Endothelial cell of hepatic sinusoid (primary cell): ENCODE measurements at regions not wholly inside any gene's neighbourhood (a gene's known extent, or its start where the extent isn't known, plus 50 kb on each side); places are given as distances from the start of the nearest gene placed in this dataset.

ENCODE experiments used
- in situ Hi-C: cut with HindIII; loops from 2 replicates; pipeline ENCODE4 v1.10.0; 2017; ENCODE audit warnings: low sequenced_read_pairs

DNA sequence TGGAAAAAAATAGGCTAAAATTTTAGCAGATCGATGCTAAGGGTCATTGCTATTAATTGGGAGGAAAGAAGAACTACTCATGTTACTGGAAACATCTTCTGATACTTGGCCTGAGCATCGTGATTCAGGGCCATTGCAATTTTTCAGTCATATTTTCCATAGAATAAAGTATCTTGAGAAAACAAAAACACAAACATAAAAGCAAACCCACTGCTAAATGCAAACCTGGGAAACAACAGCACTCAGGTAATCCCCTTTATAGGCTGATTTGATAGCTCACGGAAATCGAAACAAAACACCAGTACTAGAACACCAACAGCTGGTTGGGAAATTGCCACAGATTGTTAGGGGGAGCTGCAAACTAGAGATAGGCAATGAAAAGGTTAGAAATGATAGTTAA lies 172.9 kb upstream of the ESRRG start:
- in situ Hi-C loops, result no loop called here

GRCh38 chr1:216894494-216894893 lies 171.3 kb upstream of the ESRRG start:
- in situ Hi-C loops, result no loop called here

- in situ Hi-C loops, result no loop called here
These were observed 169.4 kb upstream of the ESRRG start for GRCh38 chr1:216892581-216893160.

- in situ Hi-C loops, result no loop called here
These were observed 167.6 kb upstream of the ESRRG start for GRCh38 chr1:216890871-216891270.

- in situ Hi-C loops, result no loop called here
These were observed 165.5 kb upstream of the ESRRG start for GRCh38 chr1:216888731-216889130.

DNA sequence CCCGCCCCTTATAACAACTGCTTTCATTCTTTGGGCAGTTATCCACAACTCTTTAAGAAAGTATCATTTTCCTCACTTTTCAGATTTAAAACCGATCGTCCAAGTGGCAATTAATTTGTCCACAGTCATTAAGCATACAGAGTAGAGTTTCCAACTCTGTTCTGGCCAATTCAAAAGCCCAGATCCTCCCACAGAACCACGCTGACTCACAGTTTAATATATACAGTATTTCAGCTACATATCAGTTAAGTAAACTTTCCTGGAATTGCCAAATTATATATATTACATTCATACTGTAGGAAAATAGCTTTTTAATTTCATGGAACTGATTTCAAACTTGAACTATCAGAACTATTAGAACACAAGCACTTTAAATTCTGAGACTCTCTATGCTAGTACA lies 163.8 kb upstream of the ESRRG start:
- in situ Hi-C loops, result no loop called here

- in situ Hi-C loops, result loop anchor here (5.0 kb wide), 2 partner anchors 47 to 102 kb away; no protein-coding TSS in a partner anchor
These were observed 161.5 kb upstream of the ESRRG start for GRCh38 chr1:216884614-216885229.

DNA sequence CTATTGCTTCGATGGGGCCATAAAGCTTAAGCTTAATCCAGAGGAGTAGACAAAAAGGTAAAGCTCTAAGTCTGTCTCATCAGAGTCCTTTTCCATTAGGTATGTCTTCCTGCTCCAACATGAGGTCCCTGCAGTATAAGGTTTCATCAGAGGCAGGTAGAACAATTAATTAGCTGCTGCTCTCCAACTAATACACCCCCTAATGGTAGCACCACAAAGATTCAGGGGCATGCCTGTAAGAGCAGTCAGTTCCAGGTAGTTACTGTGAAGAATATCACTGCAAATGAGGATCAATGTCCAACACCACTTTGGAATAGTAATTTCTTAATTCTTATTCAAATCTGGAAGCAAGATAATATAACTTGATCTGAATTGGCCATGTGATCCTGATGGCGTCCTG lies 160.3 kb upstream of the ESRRG start:
- in situ Hi-C loops, result loop anchor here (5.0 kb wide), 2 partner anchors 46 to 101 kb away; no protein-coding TSS in a partner anchor

GRCh38 chr1:216881695-216882094 lies 158.5 kb upstream of the ESRRG start:
- in situ Hi-C loops, result loop anchor here (5.0 kb wide), 2 partner anchors 44 to 99 kb away; no protein-coding TSS in a partner anchor

- in situ Hi-C loops, result no loop called here
These were observed 143.5 kb upstream of the ESRRG start for GRCh38 chr1:216866714-216867113.

DNA sequence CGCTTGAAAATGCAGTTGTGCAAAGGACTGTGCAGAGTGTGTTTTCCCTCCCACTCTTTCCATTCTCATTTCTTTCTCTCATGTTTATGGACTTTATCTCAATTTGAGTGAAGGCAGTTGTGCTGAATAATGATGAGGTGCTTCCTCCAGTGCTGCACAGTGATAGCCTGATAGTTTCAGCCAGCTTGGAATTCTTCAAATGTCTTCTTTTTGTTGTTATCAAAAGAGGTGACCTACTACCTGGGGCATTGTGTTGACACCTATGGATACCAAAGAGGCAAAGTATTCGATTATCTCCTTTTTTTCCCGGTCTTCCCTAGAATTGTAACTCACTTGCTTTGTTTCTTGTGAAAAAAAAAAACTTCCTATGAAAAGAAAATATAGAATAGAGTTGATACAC lies 132.6 kb upstream of the ESRRG start:
- in situ Hi-C loops, result no loop called here

DNA sequence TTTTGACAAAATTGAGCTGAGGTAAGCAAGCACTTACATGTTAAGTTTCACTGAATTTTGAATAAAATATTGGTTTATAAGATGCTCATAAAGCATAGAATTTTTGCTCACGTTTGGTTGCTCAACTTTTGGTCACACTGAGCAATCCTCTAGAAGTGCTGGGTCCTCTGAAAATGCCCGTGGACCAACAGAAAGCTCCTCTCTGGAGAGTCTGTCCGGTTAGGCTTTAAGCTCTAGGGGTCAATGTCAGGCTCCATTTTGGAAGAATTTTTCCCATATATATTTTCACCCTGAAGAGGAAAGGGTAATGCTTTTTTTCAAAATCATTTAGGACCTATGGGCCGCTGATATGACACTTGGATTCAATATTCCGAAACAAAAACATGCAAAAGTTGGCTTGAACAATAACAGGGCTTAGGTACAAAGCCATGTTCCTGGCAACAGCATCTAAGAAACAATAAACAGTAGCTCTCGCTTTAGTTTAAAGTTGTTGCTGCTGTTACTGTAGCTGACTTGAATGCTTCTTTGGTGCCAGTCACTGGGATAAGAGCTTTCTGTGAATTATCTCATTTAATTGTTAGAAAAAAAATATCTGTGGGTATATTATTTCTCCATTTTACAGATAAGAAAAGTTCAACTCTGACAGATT lies 131.7 kb upstream of the ESRRG start:
- in situ Hi-C loops, result no loop called here

- in situ Hi-C loops, result no loop called here
These were observed 127.8 kb upstream of the ESRRG start for GRCh38 chr1:216851073-216851472.

GRCh38 chr1:216849146-216849545 lies 125.9 kb upstream of the ESRRG start:
- in situ Hi-C loops, result no loop called here

- in situ Hi-C loops, result no loop called here
These were observed 124.3 kb upstream of the ESRRG start for GRCh38 chr1:216847397-216848036.

- in situ Hi-C loops, result no loop called here
These were observed 123.1 kb upstream of the ESRRG start for GRCh38 chr1:216846339-216846738.

- in situ Hi-C loops, result no loop called here
These were observed 120.2 kb upstream of the ESRRG start for GRCh38 chr1:216843409-216843808.

DNA sequence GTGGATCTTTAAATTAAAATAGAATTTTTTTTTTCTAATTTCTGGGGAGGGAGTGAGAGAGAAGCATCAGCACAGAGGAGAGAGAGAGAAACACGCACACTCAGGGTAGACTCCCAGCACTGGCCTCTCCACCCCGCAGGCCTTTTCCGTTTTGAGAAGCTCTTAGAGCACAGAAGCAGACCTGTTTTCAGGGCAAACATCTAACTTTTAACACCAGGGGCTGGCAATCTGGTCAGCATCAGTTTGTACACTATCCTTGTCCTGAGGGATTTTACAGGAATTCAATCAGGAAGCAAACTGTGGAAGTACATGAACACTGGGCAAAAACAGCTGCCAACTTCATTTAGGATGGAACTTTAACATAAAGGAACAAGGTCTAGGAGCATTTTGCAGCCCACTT lies 117.9 kb upstream of the ESRRG start:
- in situ Hi-C loops, result no loop called here

DNA sequence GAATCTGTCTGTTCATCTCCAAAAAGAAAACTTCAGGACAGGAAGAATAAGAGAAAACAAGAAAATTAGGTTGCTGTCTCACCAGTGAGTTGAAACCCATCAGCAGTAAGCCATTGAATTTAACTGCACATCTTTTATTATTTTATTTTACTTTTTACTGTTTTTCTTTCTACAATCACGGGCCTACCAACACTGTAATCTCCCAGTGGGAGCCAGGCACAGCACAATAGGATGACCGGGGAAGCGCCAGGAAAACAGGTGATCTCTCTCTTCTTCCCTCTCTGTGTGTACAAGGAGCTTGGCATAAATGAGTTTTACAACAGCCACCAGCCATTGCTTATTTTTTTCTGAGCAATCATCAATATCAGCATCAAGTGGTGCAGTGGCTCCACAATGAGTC lies 113.1 kb upstream of the ESRRG start:
- in situ Hi-C loops, result loop anchor here (5.0 kb wide), 2 partner anchors 46 to 54 kb away; no protein-coding TSS in a partner anchor

DNA sequence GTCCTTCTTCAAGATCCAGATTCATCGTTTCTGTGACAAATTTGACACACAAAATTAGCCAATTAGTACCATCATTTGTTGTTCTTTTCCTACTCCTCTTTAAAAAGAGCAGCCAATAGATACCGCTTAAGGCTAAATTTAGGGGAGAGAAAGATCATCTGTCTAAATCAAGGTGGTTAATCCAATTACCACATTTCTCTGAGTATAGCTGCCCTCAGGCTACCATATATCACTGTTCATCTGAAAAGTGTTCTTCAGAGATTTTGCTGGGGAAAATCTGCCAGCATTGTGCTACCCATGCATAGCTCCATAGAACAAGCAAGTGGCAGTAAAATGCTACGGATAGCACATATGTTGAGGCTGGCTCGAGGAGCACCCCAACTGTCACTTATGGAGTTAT lies 110.3 kb upstream of the ESRRG start:
- in situ Hi-C loops, result no loop called here

GRCh38 chr1:216832192-216832591 lies 109.0 kb upstream of the ESRRG start:
- in situ Hi-C loops, result no loop called here
